ENCODE measurements at regions not wholly inside any gene's neighbourhood (a gene's known extent, or its start where the extent isn't known, plus 50 kb on each side); places are given as distances from the start of the nearest gene placed in this dataset.

DNA sequence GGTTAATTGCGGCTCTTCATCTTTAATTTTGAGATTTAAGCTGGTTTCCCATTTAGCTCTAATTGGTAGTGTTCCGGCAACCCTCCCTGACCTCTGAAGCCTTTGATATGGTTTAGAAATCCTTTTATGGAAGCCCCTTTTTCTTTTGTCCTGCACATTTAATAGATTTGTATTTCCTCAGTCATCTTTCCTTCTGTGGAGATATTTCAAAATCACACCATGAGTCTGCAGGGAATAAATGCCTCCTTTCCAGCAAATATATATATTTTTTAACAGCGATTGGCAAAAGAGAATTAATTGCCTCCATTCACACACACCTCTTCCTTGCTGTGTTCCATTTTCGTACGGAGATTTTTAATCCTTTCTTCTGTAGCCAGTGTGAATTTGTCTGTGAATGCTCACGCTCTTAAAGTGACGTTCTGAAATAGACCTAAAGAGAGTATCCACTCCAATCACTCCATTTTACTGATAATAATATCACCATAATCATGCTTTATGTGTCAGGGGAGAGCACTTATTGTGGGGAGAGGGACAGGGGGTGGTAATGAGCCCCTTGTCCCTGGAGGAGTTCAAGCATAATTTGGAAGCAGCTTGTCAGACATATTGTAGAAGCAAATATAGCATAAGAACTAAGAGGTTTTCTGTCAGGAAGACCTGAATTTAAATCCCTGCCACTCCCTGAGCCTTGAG lies 142.5 kb upstream of the SYT13 start:
- no peak for TF ChIP-seq CTCF (IDR thresholded peaks at IDR 0.05)

GRCh38 chr11:45428116-45428515 lies 142.0 kb upstream of the SYT13 start:
- no peak for TF ChIP-seq CTCF (IDR thresholded peaks at IDR 0.05)
- DNase-seq (ENCODE audit: low spot score): no peak
- ATAC-seq (ENCODE audit: low FRiP score): no peak

More for the DNA sequence above, 142.5 kb upstream of the SYT13 start:
- DNase-seq (ENCODE audit: low spot score) (no peak), ATAC-seq (ENCODE audit: low FRiP score) (no peak)

GRCh38 chr11:45424411-45425180 lies 138.5 kb upstream of the SYT13 start:
- no peak for ATAC-seq (ENCODE audit: low FRiP score)
- TF ChIP-seq CTCF (IDR thresholded peaks at IDR 0.05): no peak
- DNase-seq (ENCODE audit: low spot score): no peak

DNA sequence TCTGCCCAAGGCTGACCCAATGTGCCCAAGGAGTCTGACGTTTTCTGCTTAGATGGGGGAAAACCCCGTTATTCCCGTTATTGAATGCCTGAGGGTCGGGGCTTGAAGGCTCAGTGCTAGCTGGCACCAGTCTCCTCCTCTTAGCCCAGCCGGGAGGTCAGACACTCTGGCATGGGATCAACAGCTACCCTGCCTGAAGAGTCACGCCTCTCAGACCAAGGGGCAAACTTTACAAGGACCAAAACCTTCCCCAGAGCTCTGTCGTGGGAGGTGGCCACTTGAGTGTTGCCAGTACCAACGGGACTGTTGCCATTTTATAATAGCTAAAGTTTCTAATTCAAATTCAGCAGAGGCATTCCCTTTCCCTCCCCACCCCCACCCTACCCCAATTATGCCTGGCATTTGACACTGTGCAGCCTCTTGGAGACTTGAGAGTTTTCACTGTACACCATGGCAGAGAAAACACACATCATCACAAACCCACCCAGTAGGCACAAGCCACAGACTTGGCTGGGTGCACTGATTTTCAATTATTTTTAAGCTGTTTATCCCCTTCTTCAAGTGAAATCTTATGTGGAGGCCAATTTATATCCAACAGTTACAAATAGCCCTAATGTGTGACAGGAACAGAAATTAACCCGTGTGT lies 137.5 kb upstream of the SYT13 start:
- DNase-seq (ENCODE audit: low spot score): no peak
- no peak for ATAC-seq (ENCODE audit: low FRiP score)
- no peak for TF ChIP-seq CTCF (IDR thresholded peaks at IDR 0.05)

DNA sequence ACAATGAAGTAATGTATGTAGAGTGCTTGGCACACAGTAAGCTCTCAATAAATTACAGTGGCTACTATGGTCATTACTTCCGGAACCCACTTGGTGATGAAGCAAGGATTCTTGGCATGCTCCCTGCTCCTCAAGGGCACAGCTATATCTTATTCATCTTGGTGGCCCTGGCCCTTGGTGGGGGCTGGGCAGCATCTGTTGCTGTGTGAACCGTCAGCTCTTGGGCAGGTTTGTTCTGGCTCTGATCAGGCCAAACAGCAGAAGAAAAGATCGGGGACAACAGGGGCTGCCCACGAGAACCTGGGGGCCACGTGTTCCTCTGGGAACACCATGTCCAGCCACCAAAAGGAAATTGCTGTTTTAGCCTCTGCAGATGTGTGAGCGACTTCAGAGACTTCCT lies 136.9 kb upstream of the SYT13 start:
- ATAC-seq (ENCODE audit: low FRiP score): no peak
- TF ChIP-seq CTCF (IDR thresholded peaks at IDR 0.05): no peak
- DNase-seq (ENCODE audit: low spot score): no peak

DNA sequence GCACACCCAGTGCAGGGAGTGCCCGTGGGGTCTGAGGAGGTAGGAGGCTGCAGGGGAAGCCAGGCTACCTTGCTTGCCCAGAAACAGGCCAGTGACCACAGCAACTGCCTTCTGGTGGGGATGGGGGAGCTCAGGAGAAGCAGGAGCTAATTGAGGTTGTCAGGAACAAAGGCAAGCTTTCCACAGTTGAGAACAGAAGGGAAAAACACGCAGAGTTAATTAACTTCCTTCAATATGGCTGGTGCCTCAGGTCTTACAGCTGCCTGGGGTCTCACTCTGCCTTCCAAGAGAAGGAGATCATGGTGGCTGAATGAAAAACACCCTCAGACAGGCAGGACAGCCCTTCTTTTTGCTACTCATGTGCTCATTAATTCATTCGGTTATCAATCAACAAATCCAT lies 127.9 kb upstream of the SYT13 start:
- ATAC-seq (ENCODE audit: low FRiP score) (no peak), DNase-seq (ENCODE audit: low spot score) (no peak)
- TF ChIP-seq CTCF (IDR thresholded peaks at IDR 0.05): no peak

Data from omental fat pad (tissue), 3 donors.